GM18519 (cell line): ENCODE measurements at regions not wholly inside any gene's neighbourhood (a gene's known extent, or its start where the extent isn't known, plus 50 kb on each side); places are given as distances from the start of the nearest gene placed in this dataset.

Experiments used
- ATAC-seq: cut with Tn5 transposase; IDR thresholded peaks from one replicate; pipeline ENCODE4 v1.9.1; 2021; ENCODE audit warnings: mild to moderate bottlenecking, moderate library complexity; ENCODE audit not compliant: unreplicated experiment, low FRiP score

DNA sequence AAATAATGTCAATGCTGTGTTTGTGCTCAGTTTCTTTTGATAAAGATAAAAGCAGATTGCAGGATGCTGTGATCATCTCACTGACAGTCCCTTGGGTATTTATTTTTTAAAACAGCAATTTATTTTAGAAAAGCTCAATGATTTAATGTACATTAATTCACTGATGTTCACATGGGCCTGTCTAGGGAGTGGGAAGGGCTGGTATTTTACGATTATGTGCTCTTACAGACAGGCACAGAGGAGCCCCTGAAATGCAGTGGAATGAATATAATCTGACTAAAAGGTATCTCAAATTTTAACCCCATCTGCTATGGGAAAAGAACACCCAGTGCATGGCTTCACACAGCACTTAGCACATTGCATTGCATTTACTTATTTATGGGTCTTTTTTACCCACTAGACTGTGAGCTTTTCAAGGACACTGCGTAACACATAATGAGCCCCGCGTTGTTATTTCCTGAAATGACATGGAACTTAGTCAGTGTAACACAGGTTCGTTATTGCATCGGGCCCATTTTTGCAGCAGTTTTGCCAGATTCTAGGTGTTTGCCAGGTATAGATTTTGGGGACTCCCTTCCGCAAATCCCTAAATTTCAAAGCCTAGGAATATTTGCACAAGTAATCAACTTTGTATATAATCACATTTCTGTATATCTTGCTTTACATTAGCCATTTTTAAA lies 425.3 kb upstream of the FBXO33 start:
- no peak for ATAC-seq

DNA sequence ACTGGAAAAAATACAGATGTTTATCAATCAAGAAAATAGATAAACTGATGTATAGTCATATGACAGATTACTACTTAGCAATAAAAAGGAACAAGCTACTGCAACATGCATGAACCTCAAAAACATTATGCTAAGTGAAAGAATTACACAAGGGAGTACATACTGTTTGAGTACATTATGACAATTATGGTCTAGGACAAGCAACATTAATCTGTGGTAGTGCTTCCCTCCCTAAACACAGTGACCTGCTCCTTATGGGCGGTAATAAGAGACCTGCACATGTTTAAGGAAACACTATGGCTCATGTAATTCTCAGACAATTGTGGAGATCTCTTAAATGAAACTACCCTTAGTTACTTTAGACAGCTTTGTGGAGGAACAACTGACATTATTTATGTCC lies 421.2 kb upstream of the FBXO33 start:
- ATAC-seq = no peak

- ATAC-seq = no peak
Measured at GRCh38 chr14:39851202-39851601, 419.0 kb upstream of the FBXO33 start.

- no peak for ATAC-seq
Measured at GRCh38 chr14:39847852-39848251, 415.6 kb upstream of the FBXO33 start.

GRCh38 chr14:39847194-39847593 lies 415.0 kb upstream of the FBXO33 start:
- ATAC-seq = no peak

DNA sequence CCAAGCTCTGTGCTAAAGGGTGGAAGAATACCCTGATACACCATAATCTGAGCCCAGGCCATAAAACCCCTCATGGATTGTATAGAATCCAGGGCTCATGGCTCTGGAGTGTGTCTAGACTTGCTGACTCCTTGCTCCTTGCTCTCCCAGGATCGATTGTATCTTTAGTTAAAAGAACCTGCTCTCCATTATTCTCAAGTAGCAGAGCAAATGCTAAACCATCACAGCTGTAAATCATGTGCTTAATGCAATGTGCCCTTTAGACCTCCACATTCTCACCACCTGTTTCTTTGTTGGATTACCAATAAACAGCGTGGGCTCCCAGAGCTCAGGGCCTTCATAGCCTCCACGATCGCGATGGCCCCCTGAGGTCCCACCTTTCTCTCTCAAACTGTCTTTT lies 411.6 kb upstream of the FBXO33 start:
- ATAC-seq = no peak

GRCh38 chr14:39841088-39841487 lies 408.9 kb upstream of the FBXO33 start:
- ATAC-seq = no peak

DNA sequence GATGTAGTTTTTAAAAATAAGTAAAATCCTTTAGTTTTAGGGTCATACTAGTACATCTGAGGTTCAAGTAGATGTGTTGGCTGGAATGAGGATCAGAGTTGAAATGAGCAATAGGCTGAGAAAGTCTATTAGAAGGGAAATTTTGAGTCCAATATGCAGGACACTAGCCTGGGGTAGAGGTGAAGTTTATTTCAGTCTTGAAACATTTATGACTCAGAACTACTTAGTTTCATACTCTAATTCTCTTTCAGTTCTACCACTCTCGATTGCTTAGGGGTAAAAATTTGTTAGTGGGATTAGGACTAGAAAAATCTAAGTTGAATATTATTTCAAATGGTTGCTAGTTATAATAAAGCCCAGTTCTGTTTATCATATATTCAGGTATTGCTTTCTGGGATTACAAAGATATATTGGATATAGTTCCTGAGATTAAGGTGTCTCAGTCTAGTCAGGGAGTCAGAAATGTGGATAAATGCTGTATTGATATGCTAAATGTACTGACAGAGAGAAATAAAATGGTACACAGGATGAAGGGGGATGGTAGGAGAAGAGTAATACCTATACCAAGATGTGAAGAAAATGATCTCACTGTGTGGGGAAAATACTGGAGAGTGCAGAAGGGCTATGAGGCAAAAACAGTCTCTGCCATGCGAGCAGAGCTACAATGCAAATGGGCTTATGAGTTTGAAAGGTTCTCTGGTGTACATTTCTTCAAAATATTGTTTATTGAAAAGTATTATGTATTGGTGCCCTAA lies 395.8 kb upstream of the FBXO33 start:
- ATAC-seq = peak; percentile 95

DNA sequence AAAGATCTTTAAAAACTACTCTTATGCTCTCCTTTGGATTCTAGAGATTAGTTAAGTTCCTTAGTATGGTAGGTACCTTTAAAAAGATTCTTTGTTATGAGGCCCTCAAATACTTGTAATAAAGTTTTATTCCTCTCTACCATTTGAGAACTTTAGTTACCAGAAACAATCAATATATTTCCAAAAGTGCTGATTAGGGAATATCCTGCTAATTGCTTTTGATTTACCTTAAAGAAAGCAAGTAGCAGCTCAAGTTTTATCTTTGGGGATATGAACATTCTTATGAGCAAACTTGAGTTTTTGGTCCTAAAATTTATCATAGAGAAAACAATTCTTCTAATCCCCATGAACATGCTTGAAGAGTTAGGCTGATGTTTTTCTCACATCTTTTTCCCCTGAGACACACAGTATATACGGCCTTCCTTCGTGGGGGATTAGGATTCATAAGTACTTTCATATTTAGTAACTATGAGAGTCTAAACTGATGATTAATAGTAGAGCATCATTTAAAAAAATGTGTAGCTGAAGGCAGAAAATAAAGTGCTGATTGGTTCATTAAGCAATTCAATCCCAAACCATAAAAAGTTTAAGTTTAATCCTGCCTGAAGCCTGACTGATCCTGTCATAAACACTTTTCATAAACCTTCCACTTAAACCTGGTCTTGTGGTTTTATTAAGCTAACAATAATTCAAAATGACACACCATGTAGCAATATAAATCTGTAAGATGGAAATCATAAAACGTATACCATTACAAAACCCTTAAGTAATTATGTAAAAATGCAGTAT lies 380.5 kb upstream of the FBXO33 start:
- no peak for ATAC-seq

DNA sequence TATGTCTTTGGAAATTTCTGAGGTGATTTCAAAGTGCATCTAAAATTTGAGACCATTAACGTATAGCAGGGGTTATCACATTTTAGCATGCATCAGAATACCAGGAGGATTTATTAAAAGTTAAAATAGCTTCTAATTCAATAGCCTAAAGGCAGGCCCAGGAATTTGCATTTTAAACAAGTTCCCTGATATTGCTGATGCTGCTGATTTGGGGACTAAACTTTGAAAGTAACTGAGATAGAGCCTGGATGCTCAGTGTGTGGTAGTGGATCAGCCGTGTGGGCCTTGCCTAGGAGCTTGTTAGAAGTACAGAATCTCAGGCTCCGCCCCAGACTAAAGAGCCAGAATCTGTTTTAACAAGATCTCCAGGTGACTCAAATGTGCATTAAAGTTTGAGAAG lies 375.0 kb upstream of the FBXO33 start:
- ATAC-seq = no peak

- no peak for ATAC-seq
Measured at GRCh38 chr14:39784461-39784860, 352.2 kb upstream of the FBXO33 start.

DNA sequence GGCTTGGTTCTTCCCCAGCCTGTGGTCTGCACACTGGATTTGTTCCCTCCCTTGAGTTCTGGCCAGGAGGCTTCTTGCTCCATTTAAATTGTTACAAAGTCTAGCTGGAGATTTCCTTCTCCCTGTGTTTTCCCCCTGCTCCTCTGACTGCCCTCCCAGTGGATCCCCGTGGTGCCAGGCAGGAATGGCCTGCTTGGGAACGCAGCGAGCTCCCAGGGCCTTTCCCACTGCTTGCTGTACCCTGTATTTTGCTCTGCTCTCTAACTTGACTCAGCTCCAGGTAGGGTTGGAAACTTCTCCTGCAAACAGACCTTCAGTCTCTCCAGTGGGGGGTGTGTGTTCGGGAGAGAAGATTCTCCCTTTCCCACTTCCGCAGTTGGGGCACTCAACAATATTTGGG lies 349.2 kb upstream of the FBXO33 start:
- ATAC-seq = no peak

- no peak for ATAC-seq
Measured at GRCh38 chr14:39773387-39774126, 341.3 kb upstream of the FBXO33 start.

- ATAC-seq = no peak
Measured at GRCh38 chr14:39772627-39773026, 340.4 kb upstream of the FBXO33 start.

- no peak for ATAC-seq
Measured at GRCh38 chr14:39768589-39768988, 336.4 kb upstream of the FBXO33 start.

DNA sequence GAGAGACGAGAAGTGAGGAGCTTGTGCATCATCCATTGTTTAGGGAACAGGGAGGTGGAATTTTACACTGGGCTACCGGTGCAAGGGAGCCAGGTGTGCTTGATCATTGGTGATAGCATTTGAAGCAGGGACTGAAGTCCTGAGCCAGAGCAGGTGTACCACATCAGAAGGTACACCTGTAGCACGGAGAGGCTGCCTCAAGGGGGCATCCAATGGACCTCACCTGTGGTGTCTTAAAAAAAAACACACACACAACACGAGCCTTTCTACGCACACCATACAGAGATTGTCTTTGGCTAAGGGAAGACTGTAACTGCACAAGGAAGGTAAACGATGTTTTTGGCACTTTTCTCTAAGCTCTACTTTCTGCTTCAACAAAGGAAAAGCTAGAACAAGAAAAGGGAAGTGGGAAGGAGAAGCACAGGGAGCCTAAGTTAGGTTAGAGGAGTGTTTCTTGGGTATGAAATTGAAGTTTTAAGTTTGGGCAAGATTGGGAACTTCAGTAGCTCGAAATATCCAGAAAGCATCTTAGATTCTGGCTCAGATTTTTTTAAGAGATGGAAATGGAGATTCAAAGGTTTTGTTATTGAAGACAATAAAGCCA lies 334.3 kb upstream of the FBXO33 start:
- ATAC-seq = no peak

- ATAC-seq = no peak
Measured at GRCh38 chr14:39765676-39766075, 333.4 kb upstream of the FBXO33 start.

DNA sequence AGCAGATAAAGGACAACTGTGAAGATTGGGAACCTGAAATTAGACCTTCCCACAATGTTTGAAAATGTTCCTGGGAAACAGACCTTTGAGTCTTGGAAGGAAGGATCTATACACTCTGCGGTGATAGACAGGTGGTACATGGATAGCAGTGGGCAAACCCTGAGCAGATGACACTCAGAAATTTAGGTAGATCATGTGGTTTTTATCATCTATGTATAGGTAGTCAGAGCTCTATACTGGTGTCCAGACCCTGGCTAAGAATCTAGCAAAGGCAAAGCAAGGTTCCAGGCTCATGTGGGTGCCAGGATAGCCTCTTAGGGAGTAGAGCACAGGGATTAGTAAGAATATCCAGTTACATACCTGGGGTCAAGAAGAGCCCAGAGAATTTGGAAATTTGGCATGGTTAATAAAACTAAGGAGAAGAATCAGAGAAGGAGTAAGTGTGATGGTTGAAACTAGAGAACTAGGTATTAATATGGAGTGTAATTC lies 331.2 kb upstream of the FBXO33 start:
- ATAC-seq = peak; percentile 21

- peak; percentile 66 for ATAC-seq
Measured at GRCh38 chr14:39762576-39763401, 330.6 kb upstream of the FBXO33 start.
